Upper lobe of left lung (tissue), 4 donors: ENCODE measurements at regions not wholly inside any gene's neighbourhood (a gene's known extent, or its start where the extent isn't known, plus 50 kb on each side); places are given as distances from the start of the nearest gene placed in this dataset.

Experiments
- CTCF ChIP-seq, 6 experiments: fragments of 450-650 bp in 4 of 6; fragments of 200-600 bp in 2 of 6; sonication (generic) in 2 of 6; IDR thresholded peaks; one replicate each; pipeline ENCODE4 v1.5.1; 2016 to 2019; ENCODE audit warnings: antibody characterized with exemption in 6 of 6
- POLR2A ChIP-seq, 4 donors: fragments of 450-650 bp; IDR thresholded peaks; one replicate each; pipeline ENCODE4 v1.5.1; 2016 to 2017; ENCODE audit warnings: antibody characterized with exemption in 4 of 4, mild to moderate bottlenecking in 2 of 4

- TF ChIP-seq CTCF (IDR thresholded peaks at IDR 0.05), result no peak
- TF ChIP-seq POLR2A (IDR thresholded peaks at IDR 0.05), result no peak
These were observed 197.4 kb upstream of the FRMD6 start for GRCh38 chr14:51454351-51454750.
